ENCODE measurements at regions not wholly inside any gene's neighbourhood (a gene's known extent, or its start where the extent isn't known, plus 50 kb on each side); places are given as distances from the start of the nearest gene placed in this dataset.

- Histone ChIP-seq H3K4me1 (ENCODE audit: insufficient read depth, low read length, poor library complexity, severe bottlenecking) (no peaks in the 10 kb centered on the region), H3K79me2 (ENCODE audit: insufficient read depth, low read depth, low read length) (no peaks in the 10 kb centered on the region), H3K4me2 (ENCODE audit: low read length) (no peak overlapping the region), H3K27ac (ENCODE audit: low read depth, low read length, poor library complexity, severe bottlenecking) (no peak overlapping the region), H3K4me3 (ENCODE audit: low read depth, low read length, poor library complexity, severe bottlenecking) (no peak overlapping the region), H4K20me1 (ENCODE audit: insufficient read depth, low read length) (no peaks in the 10 kb centered on the region), H3K36me3 (ENCODE audit: insufficient read depth, low read length) (no peaks in the 10 kb centered on the region), H3K9me3 (ENCODE audit: low read length) (no peaks in the 10 kb centered on the region), H3K9me2 (ENCODE audit: insufficient read depth, low read length) (no peaks in the 10 kb centered on the region), H2AFZ (ENCODE audit: low read length) (no peak overlapping the region)
- intact Hi-C loops (cut with micrococcal nuclease; ENCODE audit: unreplicated experiment) = no loop called here
- no TSS peak for BruUV-seq (replicated peaks)
- no peak for TF ChIP-seq EZH2phosphoT487 (IDR thresholded peaks at IDR 0.05; ENCODE audit: borderline replicate concordance, low read depth, low read length)
- TF ChIP-seq, protein P1, sequence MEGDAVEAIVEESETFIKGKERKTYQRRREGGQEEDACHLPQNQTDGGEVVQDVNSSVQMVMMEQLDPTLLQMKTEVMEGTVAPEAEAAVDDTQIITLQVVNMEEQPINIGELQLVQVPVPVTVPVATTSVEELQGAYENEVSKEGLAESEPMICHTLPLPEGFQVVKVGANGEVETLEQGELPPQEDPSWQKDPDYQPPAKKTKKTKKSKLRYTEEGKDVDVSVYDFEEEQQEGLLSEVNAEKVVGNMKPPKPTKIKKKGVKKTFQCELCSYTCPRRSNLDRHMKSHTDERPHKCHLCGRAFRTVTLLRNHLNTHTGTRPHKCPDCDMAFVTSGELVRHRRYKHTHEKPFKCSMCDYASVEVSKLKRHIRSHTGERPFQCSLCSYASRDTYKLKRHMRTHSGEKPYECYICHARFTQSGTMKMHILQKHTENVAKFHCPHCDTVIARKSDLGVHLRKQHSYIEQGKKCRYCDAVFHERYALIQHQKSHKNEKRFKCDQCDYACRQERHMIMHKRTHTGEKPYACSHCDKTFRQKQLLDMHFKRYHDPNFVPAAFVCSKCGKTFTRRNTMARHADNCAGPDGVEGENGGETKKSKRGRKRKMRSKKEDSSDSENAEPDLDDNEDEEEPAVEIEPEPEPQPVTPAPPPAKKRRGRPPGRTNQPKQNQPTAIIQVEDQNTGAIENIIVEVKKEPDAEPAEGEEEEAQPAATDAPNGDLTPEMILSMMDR (conservative IDR thresholded peaks at IDR 0.05; ENCODE audit: low read length) = no peak
- no peak for DNase-seq (ENCODE audit: low spot score)
- CTCF ChIA-PET (ENCODE audit: unreplicated experiment) = no interaction called here
- POLR2A ChIA-PET = no interaction called here
Measured at GRCh38 chr13:100898431-100898830, 223.8 kb upstream of the TMTC4 start.

DNA sequence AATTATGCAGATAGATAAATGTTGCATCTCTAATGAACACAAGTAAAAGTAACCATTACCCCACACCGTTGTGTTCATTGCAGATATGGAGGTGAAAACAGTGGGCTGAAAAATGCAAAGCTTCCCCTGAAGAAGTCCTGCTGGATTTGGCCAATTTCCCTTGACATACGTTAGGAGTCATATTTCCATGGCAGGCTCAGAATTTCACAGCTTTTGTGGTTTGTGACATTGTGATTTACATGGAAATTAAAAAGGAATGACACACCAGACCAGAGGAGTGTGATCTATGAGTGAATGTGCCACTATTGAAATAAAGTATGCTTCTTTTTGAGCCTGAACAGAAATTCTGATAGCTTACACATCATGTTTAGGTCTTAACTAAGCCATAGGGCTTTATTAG is 221.1 kb upstream of the TMTC4 start:
- intact Hi-C loops (cut with micrococcal nuclease; ENCODE audit: unreplicated experiment) = no loop called here
- H3K27ac ChIP-seq (ENCODE audit: low read depth, low read length, poor library complexity, severe bottlenecking) = no peak overlapping the region
- TF ChIP-seq, protein P1 (conservative IDR thresholded peaks at IDR 0.05; ENCODE audit: low read length) = no peak
- no peak for TF ChIP-seq EZH2phosphoT487 (IDR thresholded peaks at IDR 0.05; ENCODE audit: borderline replicate concordance, low read depth, low read length)
- H3K4me3 ChIP-seq (ENCODE audit: low read depth, low read length, poor library complexity, severe bottlenecking) = no peak overlapping the region
- H2AFZ ChIP-seq (ENCODE audit: low read length) = no peak overlapping the region
- no peaks in the 10 kb centered on the region for H3K36me3 ChIP-seq (ENCODE audit: insufficient read depth, low read length)
- no peaks in the 10 kb centered on the region for H3K9me3 ChIP-seq (ENCODE audit: low read length)
- DNase-seq (ENCODE audit: low spot score) = no peak
- BruUV-seq (replicated peaks) = no TSS peak
- no peaks in the 10 kb centered on the region for H3K4me1 ChIP-seq (ENCODE audit: insufficient read depth, low read length, poor library complexity, severe bottlenecking)
- CTCF ChIA-PET (ENCODE audit: unreplicated experiment) = no interaction called here
- no peaks in the 10 kb centered on the region for H3K79me2 ChIP-seq (ENCODE audit: insufficient read depth, low read depth, low read length)
- H3K4me2 ChIP-seq (ENCODE audit: low read length) = no peak overlapping the region
- H3K9me2 ChIP-seq (ENCODE audit: insufficient read depth, low read length) = no peaks in the 10 kb centered on the region
- POLR2A ChIA-PET = no interaction called here
- H4K20me1 ChIP-seq (ENCODE audit: insufficient read depth, low read length) = no peaks in the 10 kb centered on the region

GRCh38 chr13:100892981-100893380 is 218.4 kb upstream of the TMTC4 start:
- no peaks in the 10 kb centered on the region for H3K79me2 ChIP-seq (ENCODE audit: insufficient read depth, low read depth, low read length)
- no peaks in the 10 kb centered on the region for H3K9me2 ChIP-seq (ENCODE audit: insufficient read depth, low read length)
- no peak overlapping the region for H3K27ac ChIP-seq (ENCODE audit: low read depth, low read length, poor library complexity, severe bottlenecking)
- H3K36me3 ChIP-seq (ENCODE audit: insufficient read depth, low read length) = no peaks in the 10 kb centered on the region
- DNase-seq (ENCODE audit: low spot score) = no peak
- ChIA-PET CTCF (ENCODE audit: unreplicated experiment) (no interaction called here), POLR2A (no interaction called here)
- TF ChIP-seq, protein P1 (conservative IDR thresholded peaks at IDR 0.05; ENCODE audit: low read length) = no peak
- no peak for TF ChIP-seq EZH2phosphoT487 (IDR thresholded peaks at IDR 0.05; ENCODE audit: borderline replicate concordance, low read depth, low read length)
- no TSS peak for BruUV-seq (replicated peaks)
- H3K4me1 ChIP-seq (ENCODE audit: insufficient read depth, low read length, poor library complexity, severe bottlenecking) = no peaks in the 10 kb centered on the region
- H3K9me3 ChIP-seq (ENCODE audit: low read length) = no peaks in the 10 kb centered on the region
- no peak overlapping the region for H3K4me2 ChIP-seq (ENCODE audit: low read length)
- intact Hi-C loops (cut with micrococcal nuclease; ENCODE audit: unreplicated experiment) = no loop called here
- no peaks in the 10 kb centered on the region for H4K20me1 ChIP-seq (ENCODE audit: insufficient read depth, low read length)
- no peak overlapping the region for H3K4me3 ChIP-seq (ENCODE audit: low read depth, low read length, poor library complexity, severe bottlenecking)
- H2AFZ ChIP-seq (ENCODE audit: low read length) = no peak overlapping the region

All from OCI-LY7 (cell line).